ENCODE measurements at regions not wholly inside any gene's neighbourhood (a gene's known extent, or its start where the extent isn't known, plus 50 kb on each side); places are given as distances from the start of the nearest gene placed in this dataset.

GRCh38 chr6:88474720-88475119 is 308.6 kb upstream of the CNR1 start:
- no peak for DNase-seq
- no peak overlapping the region for H3K27ac ChIP-seq
- no peaks in the 10 kb centered on the region for H3K27me3 ChIP-seq
- H3K36me3 ChIP-seq = no peaks in the 10 kb centered on the region
- H3K9me3 ChIP-seq = no peaks in the 10 kb centered on the region
- no peak overlapping the region for H3K4me3 ChIP-seq
- TF ChIP-seq CTCF (IDR thresholded peaks at IDR 0.05) = no peak
- no peak for TF ChIP-seq POLR2A (IDR thresholded peaks at IDR 0.05)
- H3K4me1 ChIP-seq = no peaks in the 10 kb centered on the region

GRCh38 chr6:88473589-88473988 is 307.4 kb upstream of the CNR1 start:
- Histone ChIP-seq H3K9me3 (no peaks in the 10 kb centered on the region), H3K36me3 (no peaks in the 10 kb centered on the region), H3K4me3 (no peak overlapping the region), H3K27me3 (no peaks in the 10 kb centered on the region), H3K27ac (no peak overlapping the region), H3K4me1 (no peaks in the 10 kb centered on the region)
- no peak for TF ChIP-seq POLR2A (IDR thresholded peaks at IDR 0.05)
- no peak for TF ChIP-seq CTCF (IDR thresholded peaks at IDR 0.05)
- no peak for DNase-seq

- no peak for DNase-seq
- H3K4me3 ChIP-seq = no peak overlapping the region
- no peaks in the 10 kb centered on the region for H3K27me3 ChIP-seq
- H3K27ac ChIP-seq = no peak overlapping the region
- TF ChIP-seq POLR2A (IDR thresholded peaks at IDR 0.05) = no peak
- no peak for TF ChIP-seq CTCF (IDR thresholded peaks at IDR 0.05)
- no peaks in the 10 kb centered on the region for H3K9me3 ChIP-seq
- no peaks in the 10 kb centered on the region for H3K4me1 ChIP-seq
- H3K36me3 ChIP-seq = no peaks in the 10 kb centered on the region
These were observed 306.8 kb upstream of the CNR1 start for GRCh38 chr6:88472851-88473525.

- no peak overlapping the region for H3K4me3 ChIP-seq
- H3K9me3 ChIP-seq = no peaks in the 10 kb centered on the region
- DNase-seq = no peak
- no peaks in the 10 kb centered on the region for H3K36me3 ChIP-seq
- H3K27me3 ChIP-seq = no peaks in the 10 kb centered on the region
- H3K4me1 ChIP-seq = no peaks in the 10 kb centered on the region
- no peak overlapping the region for H3K27ac ChIP-seq
- TF ChIP-seq CTCF (IDR thresholded peaks at IDR 0.05) (no peak), POLR2A (IDR thresholded peaks at IDR 0.05) (no peak)
These were observed 293.5 kb upstream of the CNR1 start for GRCh38 chr6:88459643-88460042.

- no peak overlapping the region for H3K27ac ChIP-seq
- H3K9me3 ChIP-seq = no peaks in the 10 kb centered on the region
- no peak for DNase-seq
- H3K4me1 ChIP-seq = no peaks in the 10 kb centered on the region
- TF ChIP-seq CTCF (IDR thresholded peaks at IDR 0.05) = no peak
- no peak for TF ChIP-seq POLR2A (IDR thresholded peaks at IDR 0.05)
- H3K4me3 ChIP-seq = no peak overlapping the region
- H3K27me3 ChIP-seq = no peaks in the 10 kb centered on the region
- H3K36me3 ChIP-seq = no peaks in the 10 kb centered on the region
These were observed 293.0 kb upstream of the CNR1 start for GRCh38 chr6:88459189-88459588.

GRCh38 chr6:88458662-88459061 is 292.5 kb upstream of the CNR1 start:
- Histone ChIP-seq H3K4me3 (no peak overlapping the region), H3K27me3 (no peaks in the 10 kb centered on the region), H3K9me3 (no peaks in the 10 kb centered on the region), H3K27ac (no peak overlapping the region), H3K36me3 (no peaks in the 10 kb centered on the region), H3K4me1 (no peaks in the 10 kb centered on the region)
- no peak for DNase-seq
- no peak for TF ChIP-seq CTCF (IDR thresholded peaks at IDR 0.05)

Measured in Peyer's patch (tissue), 4 donors.